B cell (primary cell): ENCODE measurements at regions not wholly inside any gene's neighbourhood (a gene's known extent, or its start where the extent isn't known, plus 50 kb on each side); places are given as distances from the start of the nearest gene placed in this dataset.

ENCODE experiments used
- ATAC-seq: fragments of 200-7000 bp; cut with Tn5 transposase; one replicate; pipeline ENCODE4 v1.10.0; 2021; ENCODE audit warnings: low read depth, mild to moderate bottlenecking, moderate number of reproducible peaks, moderate library complexity
- CTCF ChIA-PET: fragments of 350-600 bp; sonication (Branson Sonifier 250); formaldehyde crosslinking; loops from one replicate; lab custom pipeline; 2021; ENCODE audit warnings: antibody characterized with exemption, inconsistent platforms; lab: Charles Lee
- POLR2A ChIA-PET: fragments of 350-600 bp; sonication (Branson Sonifier 250); formaldehyde crosslinking; loops from one replicate; lab custom pipeline; 2021; ENCODE audit warnings: antibody characterized with exemption; lab: Charles Lee
- DNase-seq: peaks from one replicate; pipeline ENCODE4 v3.0.0; 2013
- H2AFZ ChIP-seq: 2 replicates; pipeline ENCODE4 v1.6.1; 2012; ENCODE audit warnings: mild to moderate bottlenecking, low read depth, low read length; ENCODE audit not compliant: insufficient read depth, poor library complexity, severe bottlenecking
- H3K27ac ChIP-seq, 2 donors: 1 replicate in 1 of 2; 2 replicates in 1 of 2; pipeline ENCODE4 v1.5.1; 2012 to 2013; ENCODE audit warnings: low read length in 2 of 2, mild to moderate bottlenecking in 2 of 2, moderate library complexity in 1 of 2
- H3K27me3 ChIP-seq, 4 experiments: fragments of 200-600 bp in 1 of 4; sonication (generic) in 1 of 4; replicated peaks in 1 of 4; 1 replicate in 2 of 4; 2 replicates in 2 of 4; pipeline versions ENCODE4 v1.6.1 to v1.7.0; 2013 to 2016; ENCODE audit warnings: low read length in 3 of 4, mild to moderate bottlenecking in 2 of 4, mixed read lengths in 1 of 4, moderate library complexity in 1 of 4; ENCODE audit not compliant: insufficient read depth in 4 of 4, control insufficient read depth in 3 of 4; ENCODE audit errors: control extremely low read depth in 1 of 4
- H3K36me3 ChIP-seq, 2 experiments: replicated peaks in 1 of 2; 1 replicate in 1 of 2; 2 replicates in 1 of 2; pipeline versions ENCODE4 v1.6.1 to v1.7.1; 2013; ENCODE audit warnings: low read length in 1 of 2; ENCODE audit not compliant: insufficient read depth in 2 of 2, control insufficient read depth in 1 of 2; ENCODE audit errors: control extremely low read depth in 1 of 2, extremely low read depth in 1 of 2
- H3K4me1 ChIP-seq, 2 donors: fragments of 200-600 bp in 1 of 2; sonication (generic) in 1 of 2; 1 replicate in 1 of 2; 2 replicates in 1 of 2; pipeline versions ENCODE4 v1.5.1 to v1.6.1; 2013 to 2017; ENCODE audit warnings: low read length in 2 of 2; ENCODE audit not compliant: control insufficient read depth in 2 of 2, insufficient read depth in 2 of 2
- H3K4me2 ChIP-seq: replicated peaks from 2 replicates; pipeline ENCODE3; 2012; ENCODE audit warnings: mild to moderate bottlenecking, low read depth, low read length; ENCODE audit not compliant: poor library complexity, severe bottlenecking
- H3K4me3 ChIP-seq, 5 experiments: fragments of 200-600 bp in 1 of 5; sonication (generic) in 1 of 5; 1 replicate in 3 of 5; 2 replicates in 2 of 5; pipeline versions ENCODE4 v1.5.1 to v1.7.0; 2011 to 2016; ENCODE audit warnings: low read length in 4 of 5, mild to moderate bottlenecking in 4 of 5, low read depth in 2 of 5, control low read depth in 1 of 5, moderate library complexity in 1 of 5; ENCODE audit not compliant: insufficient read depth in 1 of 5; ENCODE audit errors: control extremely low read depth in 1 of 5, extremely low read depth in 1 of 5
- H3K79me2 ChIP-seq: fragments of 200-600 bp; sonication (generic); one replicate; pipeline ENCODE4 v1.6.0; 2016; ENCODE audit warnings: low read length; ENCODE audit not compliant: control insufficient read depth, insufficient read depth
- H3K9ac ChIP-seq: fragments of 200-600 bp; sonication (generic); 2 replicates; pipeline ENCODE4 v1.6.1; 2017; ENCODE audit warnings: mild to moderate bottlenecking, low read length, moderate library complexity
- H3K9me3 ChIP-seq, 3 donors: one replicate each; pipeline versions ENCODE4 v1.6.1 to v1.7.1; 2013; ENCODE audit warnings: low read length in 2 of 3; ENCODE audit not compliant: control insufficient read depth in 2 of 3, insufficient read depth in 1 of 3; ENCODE audit errors: control extremely low read depth in 1 of 3
- H4K20me1 ChIP-seq: 2 replicates; pipeline ENCODE4 v1.6.0; 2012; ENCODE audit warnings: mild to moderate bottlenecking, low read length; ENCODE audit not compliant: insufficient read depth, control insufficient read depth, poor library complexity, severe bottlenecking
- H3K27ac Mint-ChIP-seq: one replicate; pipeline ENCODE4 v1.8.0; 2021; ENCODE audit warnings: mixed read lengths
- H3K27me3 Mint-ChIP-seq: one replicate; pipeline ENCODE4 v1.8.0; 2021; ENCODE audit warnings: mixed read lengths
- H3K4me1 Mint-ChIP-seq: one replicate; pipeline ENCODE4 v1.8.0; 2021; ENCODE audit warnings: mixed read lengths
- H3K4me3 Mint-ChIP-seq: one replicate; pipeline ENCODE4 v1.8.0; 2021; ENCODE audit warnings: mixed read lengths
- H3K9me3 Mint-ChIP-seq: one replicate; pipeline ENCODE4 v1.8.0; 2022; ENCODE audit warnings: mixed read lengths; ENCODE audit not compliant: insufficient read depth
- CTCF ChIP-seq: fragments of 200-600 bp; IDR thresholded peaks from one replicate; pipeline ENCODE4 v1.8.0; 2022; ENCODE audit warnings: antibody characterized with exemption, mild to moderate bottlenecking
- EZH2 ChIP-seq: IDR thresholded peaks from 2 replicates; pipeline ENCODE4 v1.6.1; 2012; ENCODE audit warnings: borderline replicate concordance, low read depth, mild to moderate bottlenecking, moderate library complexity, low read length; ENCODE audit not compliant: insufficient read depth, poor library complexity, severe bottlenecking
- WGBS: methylation state at CpG from one replicate; pipeline ENCODE4 v1.1.5; 2013; ENCODE audit warnings: missing lambda C conversion rate; ENCODE audit not compliant: insufficient coverage; 5-methylcytosine and 5-hydroxymethylcytosine counted together
- intact Hi-C: fragments of 100-400 bp; cut with micrococcal nuclease; formaldehyde crosslinking; loops from one replicate; pipeline ENCODE4 v1.10.0; 2022

- intact Hi-C loops, result loop anchor here (5.0 to 10.0 kb wide), 3 partner anchors 153 to 1184 kb away; partner anchors contain the start of genes EPSTI1 and KBTBD7
- Histone ChIP-seq H3K27me3 (no peaks in the 10 kb centered on the region), H3K9ac (no peak overlapping the region), H4K20me1 (no peaks in the 10 kb centered on the region), H3K4me3 (no peak overlapping the region), H3K4me1 (peaks cover 43 to 48% of the 10 kb centered on the region in 2 donors), H3K36me3 (no peaks in the 10 kb centered on the region), H3K4me2 (peak overlapping the region; percentile 73), H3K27ac (no peak overlapping the region), H3K79me2 (no peaks in the 10 kb centered on the region), H2AFZ (no peak overlapping the region), H3K9me3 (peaks cover 0 to 8% (median 0%) of the 10 kb centered on the region in 3 donors)
- Mint-ChIP-seq H3K27ac (peak overlapping the region; percentile 41), H3K4me1 (peaks cover 52% of the 10 kb centered on the region), H3K9me3 (no peaks in the 10 kb centered on the region), H3K4me3 (peak overlapping the region; percentile 36), H3K27me3 (no peaks in the 10 kb centered on the region)
- no CpG with 5 or more reads among the region's 1 CpG for WGBS
- TF ChIP-seq EZH2 (no peak), CTCF (no peak)
- ChIA-PET POLR2A (no interaction called here), CTCF (no interaction called here)
- no peak for ATAC-seq
- no peak for DNase-seq
Measured at GRCh38 chr13:42379241-42379640, 107.3 kb downstream of the AKAP11 start.

GRCh38 chr13:42380420-42381164 is 108.6 kb downstream of the AKAP11 start:
- peak; percentile 84 for DNase-seq
- Mint-ChIP-seq H3K9me3 (no peaks in the 10 kb centered on the region), H3K27ac (peak overlapping the region; percentile 91), H3K4me1 (peaks cover 52% of the 10 kb centered on the region), H3K27me3 (no peaks in the 10 kb centered on the region), H3K4me3 (peak overlapping the region; percentile 86)
- Histone ChIP-seq H3K36me3 (no peaks in the 10 kb centered on the region), H2AFZ (no peak overlapping the region), H3K4me3 (peak overlapping the region; percentile 2 to 47 (median 12)), H3K4me2 (peak overlapping the region; percentile 73), H3K9me3 (peaks cover 0 to 8% (median 0%) of the 10 kb centered on the region in 3 donors), H3K79me2 (no peaks in the 10 kb centered on the region), H4K20me1 (no peaks in the 10 kb centered on the region), H3K27me3 (no peaks in the 10 kb centered on the region), H3K27ac (peak overlapping the region; percentile 65 to 86), H3K9ac (peak overlapping the region; percentile 51), H3K4me1 (peaks cover 43 to 48% of the 10 kb centered on the region in 2 donors)
- intact Hi-C loops, result loop anchor here (2.0 kb wide), 1 partner anchor 24 kb away; no protein-coding TSS in a partner anchor
- 8% methylated on average over 5 of the region's 12 CpGs for WGBS
- TF ChIP-seq CTCF, result no peak
- TF ChIP-seq EZH2, result no peak
- ChIA-PET CTCF (interaction anchor here (0.7 to 1.5 kb wide), 2 partner anchors 15 to 49 kb away, joined by 4 read pairs; no protein-coding TSS in a partner anchor), POLR2A (no interaction called here)
- peak; percentile 46 for ATAC-seq
